ENCODE measurements at regions not wholly inside any gene's neighbourhood (a gene's known extent, or its start where the extent isn't known, plus 50 kb on each side); places are given as distances from the start of the nearest gene placed in this dataset.

DNA sequence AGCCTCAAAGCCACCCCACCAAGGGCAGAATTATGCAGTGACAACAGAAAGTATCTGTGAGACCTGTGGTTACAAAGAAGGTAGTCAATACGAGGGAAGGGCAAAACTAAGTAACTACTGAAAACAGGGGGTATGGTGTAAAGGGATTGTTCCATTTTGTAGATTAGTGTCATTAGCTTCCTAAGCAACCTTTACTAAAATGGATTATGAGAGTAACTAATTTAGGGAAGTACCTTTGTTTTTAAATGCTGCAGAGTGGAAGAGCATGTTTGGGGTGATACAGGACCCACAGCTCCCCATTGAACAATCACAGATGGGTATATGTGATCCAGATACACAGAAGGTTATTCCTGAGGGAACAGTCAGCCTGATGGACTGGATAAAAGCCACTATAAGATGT lies 51.3 kb upstream of the TAC1 start:
- TF ChIP-seq, protein P1, sequence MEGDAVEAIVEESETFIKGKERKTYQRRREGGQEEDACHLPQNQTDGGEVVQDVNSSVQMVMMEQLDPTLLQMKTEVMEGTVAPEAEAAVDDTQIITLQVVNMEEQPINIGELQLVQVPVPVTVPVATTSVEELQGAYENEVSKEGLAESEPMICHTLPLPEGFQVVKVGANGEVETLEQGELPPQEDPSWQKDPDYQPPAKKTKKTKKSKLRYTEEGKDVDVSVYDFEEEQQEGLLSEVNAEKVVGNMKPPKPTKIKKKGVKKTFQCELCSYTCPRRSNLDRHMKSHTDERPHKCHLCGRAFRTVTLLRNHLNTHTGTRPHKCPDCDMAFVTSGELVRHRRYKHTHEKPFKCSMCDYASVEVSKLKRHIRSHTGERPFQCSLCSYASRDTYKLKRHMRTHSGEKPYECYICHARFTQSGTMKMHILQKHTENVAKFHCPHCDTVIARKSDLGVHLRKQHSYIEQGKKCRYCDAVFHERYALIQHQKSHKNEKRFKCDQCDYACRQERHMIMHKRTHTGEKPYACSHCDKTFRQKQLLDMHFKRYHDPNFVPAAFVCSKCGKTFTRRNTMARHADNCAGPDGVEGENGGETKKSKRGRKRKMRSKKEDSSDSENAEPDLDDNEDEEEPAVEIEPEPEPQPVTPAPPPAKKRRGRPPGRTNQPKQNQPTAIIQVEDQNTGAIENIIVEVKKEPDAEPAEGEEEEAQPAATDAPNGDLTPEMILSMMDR (IDR thresholded peaks at IDR 0.05), result no peak
- TF ChIP-seq POLR2A (IDR thresholded peaks at IDR 0.05), result no peak
